GM23338 (cell line): ENCODE measurements at regions not wholly inside any gene's neighbourhood (a gene's known extent, or its start where the extent isn't known, plus 50 kb on each side); places are given as distances from the start of the nearest gene placed in this dataset.

Experiments
- ATAC-seq: fragments of 200-7000 bp; cut with Tn5 transposase; 3 replicates; pipeline ENCODE4 v1.9.1; 2020
- DNase-seq: peaks from one replicate; pipeline ENCODE4 v3.0.0-alpha.2; 2015; ENCODE audit warnings: low spot score
- H2AFZ ChIP-seq: fragments of 200-600 bp; sonication (generic); 2 replicates; pipeline ENCODE4 v1.8.0; 2016; ENCODE audit warnings: antibody characterized with exemption, mild to moderate bottlenecking, moderate library complexity
- H3F3A ChIP-seq: fragments of 200-600 bp; sonication (generic); replicated peaks from 2 replicates; pipeline ENCODE4 v1.8.0; 2017; ENCODE audit warnings: antibody characterized with exemption, mixed run types, low read depth
- H3K27ac ChIP-seq: fragments of 200-600 bp; sonication (generic); 2 replicates; pipeline ENCODE4 v1.6.1; 2016; ENCODE audit warnings: low read depth
- H3K27me3 ChIP-seq: fragments of 200-600 bp; sonication (generic); 2 replicates; pipeline ENCODE4 v1.8.0; 2016; ENCODE audit warnings: mild to moderate bottlenecking, mixed run types, moderate library complexity; ENCODE audit not compliant: insufficient read depth
- H3K36me3 ChIP-seq: fragments of 200-600 bp; sonication (generic); 2 replicates; pipeline ENCODE4 v1.8.0; 2016; ENCODE audit warnings: mild to moderate bottlenecking; ENCODE audit not compliant: insufficient read depth
- H3K4me1 ChIP-seq: fragments of 200-600 bp; sonication (generic); 2 replicates; pipeline ENCODE4 v1.8.0; 2016; ENCODE audit warnings: mild to moderate bottlenecking, moderate library complexity; ENCODE audit not compliant: insufficient read depth
- H3K4me2 ChIP-seq: fragments of 200-600 bp; sonication (generic); 2 replicates; pipeline ENCODE4 v1.7.1; 2017; ENCODE audit warnings: mixed run types
- H3K4me3 ChIP-seq: fragments of 200-600 bp; sonication (generic); 2 replicates; pipeline ENCODE4 v1.6.1; 2016; ENCODE audit warnings: mixed run types
- H3K79me2 ChIP-seq: fragments of 200-600 bp; sonication (generic); replicated peaks from 2 replicates; pipeline ENCODE4 v1.8.0; 2017; ENCODE audit warnings: mild to moderate bottlenecking; ENCODE audit not compliant: insufficient read depth
- H3K9me2 ChIP-seq: fragments of 200-600 bp; sonication (generic); 2 replicates; pipeline ENCODE4 v1.8.0; 2017; ENCODE audit not compliant: insufficient read depth
- H4K20me1 ChIP-seq: fragments of 200-600 bp; sonication (generic); replicated peaks from 2 replicates; pipeline ENCODE4 v1.8.0; 2017; ENCODE audit warnings: mild to moderate bottlenecking; ENCODE audit not compliant: insufficient read depth
- H3K27ac Mint-ChIP-seq: 2 replicates; pipeline ENCODE4 v1.8.0; 2020; ENCODE audit warnings: inconsistent platforms, mild to moderate bottlenecking, moderate library complexity, mixed read lengths
- H3K27me3 Mint-ChIP-seq: 3 replicates; pipeline ENCODE4 v1.8.0; 2022; ENCODE audit warnings: low read depth, mild to moderate bottlenecking, moderate library complexity, mixed read lengths, inconsistent platforms; ENCODE audit not compliant: insufficient read depth, poor library complexity
- H3K36me3 Mint-ChIP-seq: 3 replicates; pipeline ENCODE4 v1.8.0; 2021; ENCODE audit warnings: low read depth, mild to moderate bottlenecking, inconsistent platforms, moderate library complexity, mixed read lengths
- H3K4me1 Mint-ChIP-seq: 3 replicates; pipeline ENCODE4 v1.8.0; 2020; ENCODE audit warnings: mild to moderate bottlenecking, inconsistent platforms, mixed read lengths
- H3K4me3 Mint-ChIP-seq: 3 replicates; pipeline ENCODE4 v1.8.0; 2021; ENCODE audit warnings: moderate library complexity, mild to moderate bottlenecking, inconsistent platforms, mixed read lengths
- H3K9me3 Mint-ChIP-seq: 3 replicates; pipeline ENCODE4 v1.8.0; 2020; ENCODE audit warnings: moderate library complexity, mild to moderate bottlenecking, inconsistent platforms, mixed read lengths
- EZH2 ChIP-seq: fragments of 200-600 bp; sonication (generic); IDR thresholded peaks from one replicate; pipeline ENCODE4 v1.8.0; 2017; ENCODE audit warnings: antibody characterized with exemption, mild to moderate bottlenecking, low read depth; ENCODE audit not compliant: unreplicated experiment
- NANOG ChIP-seq: IDR thresholded peaks from 2 replicates; pipeline ENCODE4 v1.6.1; 2016; ENCODE audit warnings: antibody characterized with exemption, borderline replicate concordance
- STAT1 ChIP-seq: IDR thresholded peaks from one replicate; pipeline ENCODE4 v1.6.1; 2016; ENCODE audit warnings: antibody characterized with exemption; ENCODE audit not compliant: unreplicated experiment
- TF ChIP-seq, protein P1 (sequence below), 2 experiments: fragments of 200-600 bp in 1 of 2; sonication (generic) in 1 of 2; conservative IDR thresholded peaks; 2 replicates each; pipeline versions ENCODE4 v1.5.1 to v1.6.1; 2016 to 2017; ENCODE audit warnings: antibody characterized with exemption in 2 of 2, low read depth in 2 of 2, mild to moderate bottlenecking in 2 of 2, moderate library complexity in 1 of 2

GRCh38 chr14:49506650-49507049, 79.5 kb downstream of the RPS29 start (continued):
- no peak for TF ChIP-seq EZH2

- Mint-ChIP-seq H3K36me3 (no peaks in the 10 kb centered on the region), H3K27me3 (peaks cover 2% of the 10 kb centered on the region), H3K4me3 (no peak overlapping the region), H3K27ac (no peak overlapping the region), H3K9me3 (peaks cover 4% of the 10 kb centered on the region; the same call in 1 of the 3 replicates), H3K4me1 (peaks cover 12% of the 10 kb centered on the region)
- Histone ChIP-seq H2AFZ (no peak overlapping the region), H3K79me2 (no peaks in the 10 kb centered on the region), H3K4me1 (peaks cover 8% of the 10 kb centered on the region; the same call in 1 of the 2 replicates), H4K20me1 (no peaks in the 10 kb centered on the region), H3K4me3 (no peak overlapping the region), H3K27me3 (no peaks in the 10 kb centered on the region), H3K36me3 (no peaks in the 10 kb centered on the region), H3F3A (no peaks in the 10 kb centered on the region), H3K9me2 (peaks cover 5% of the 10 kb centered on the region; the same call in 1 of the 2 replicates), H3K27ac (no peak overlapping the region), H3K4me2 (no peak overlapping the region)
- ATAC-seq (no peak), DNase-seq (peak; percentile 49)
- TF ChIP-seq, protein P1, sequence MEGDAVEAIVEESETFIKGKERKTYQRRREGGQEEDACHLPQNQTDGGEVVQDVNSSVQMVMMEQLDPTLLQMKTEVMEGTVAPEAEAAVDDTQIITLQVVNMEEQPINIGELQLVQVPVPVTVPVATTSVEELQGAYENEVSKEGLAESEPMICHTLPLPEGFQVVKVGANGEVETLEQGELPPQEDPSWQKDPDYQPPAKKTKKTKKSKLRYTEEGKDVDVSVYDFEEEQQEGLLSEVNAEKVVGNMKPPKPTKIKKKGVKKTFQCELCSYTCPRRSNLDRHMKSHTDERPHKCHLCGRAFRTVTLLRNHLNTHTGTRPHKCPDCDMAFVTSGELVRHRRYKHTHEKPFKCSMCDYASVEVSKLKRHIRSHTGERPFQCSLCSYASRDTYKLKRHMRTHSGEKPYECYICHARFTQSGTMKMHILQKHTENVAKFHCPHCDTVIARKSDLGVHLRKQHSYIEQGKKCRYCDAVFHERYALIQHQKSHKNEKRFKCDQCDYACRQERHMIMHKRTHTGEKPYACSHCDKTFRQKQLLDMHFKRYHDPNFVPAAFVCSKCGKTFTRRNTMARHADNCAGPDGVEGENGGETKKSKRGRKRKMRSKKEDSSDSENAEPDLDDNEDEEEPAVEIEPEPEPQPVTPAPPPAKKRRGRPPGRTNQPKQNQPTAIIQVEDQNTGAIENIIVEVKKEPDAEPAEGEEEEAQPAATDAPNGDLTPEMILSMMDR (conservative IDR thresholded peaks at IDR 0.05; ENCODE audit: low read depth in 2 of 2) = no peak
- no peak for TF ChIP-seq NANOG
These were observed 81.0 kb downstream of the RPS29 start for GRCh38 chr14:49505041-49505766.

DNA sequence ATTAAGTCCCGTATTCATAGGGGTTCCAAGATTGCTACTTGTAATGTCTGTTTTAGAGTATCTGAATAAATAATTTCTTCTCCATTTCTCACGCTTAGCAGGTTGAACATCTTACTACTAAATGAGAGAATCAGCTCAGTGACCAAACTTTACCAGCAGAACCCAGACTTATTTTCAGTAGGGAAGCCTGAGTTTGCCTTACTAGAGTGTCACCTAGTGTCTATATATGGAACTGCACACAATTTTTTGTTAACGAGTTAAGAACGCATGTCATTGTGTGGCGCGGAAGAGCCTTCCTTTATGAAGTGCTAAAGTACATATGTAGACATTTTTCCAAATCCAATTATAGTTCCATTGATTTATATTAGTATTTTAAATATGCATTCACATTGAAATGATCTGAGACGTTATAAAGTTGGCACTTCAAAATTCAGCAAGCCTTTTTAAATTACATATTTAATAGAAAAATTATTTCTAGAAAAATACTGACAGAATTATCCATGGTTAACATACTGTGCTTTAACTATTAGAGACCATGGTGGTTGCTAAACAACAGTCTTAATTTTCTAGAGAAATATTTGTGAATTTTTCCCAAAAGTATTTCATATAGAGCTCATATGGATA, 88.3 kb downstream of the RPS29 start:
- Mint-ChIP-seq H3K27ac (no peak overlapping the region), H3K36me3 (no peaks in the 10 kb centered on the region), H3K27me3 (no peaks in the 10 kb centered on the region), H3K9me3 (no peaks in the 10 kb centered on the region), H3K4me1 (peaks cover 6% of the 10 kb centered on the region), H3K4me3 (no peak overlapping the region)
- Histone ChIP-seq H3K36me3 (no peaks in the 10 kb centered on the region), H3K4me2 (no peak overlapping the region), H3K27ac (no peak overlapping the region), H3K9me2 (no peaks in the 10 kb centered on the region), H2AFZ (no peak overlapping the region), H3K79me2 (no peaks in the 10 kb centered on the region), H4K20me1 (no peaks in the 10 kb centered on the region), H3K27me3 (no peaks in the 10 kb centered on the region), H3F3A (no peaks in the 10 kb centered on the region), H3K4me3 (no peak overlapping the region), H3K4me1 (no peaks in the 10 kb centered on the region; the same call in 1 of the 2 replicates)
- ATAC-seq (peak; percentile 71), DNase-seq (peak; percentile 94)
- TF ChIP-seq, protein P1 (conservative IDR thresholded peaks at IDR 0.05; ENCODE audit: low read depth in 2 of 2) = peak; percentile 85 to 92
- TF ChIP-seq STAT1 = no peak
